Sciatic nerve (tissue), 2 donors: ENCODE measurements at regions not wholly inside any gene's neighbourhood (a gene's known extent, or its start where the extent isn't known, plus 50 kb on each side); places are given as distances from the start of the nearest gene placed in this dataset.

Experiments
- ATAC-seq: fragments of 200-7000 bp; cut with Tn5 transposase; one replicate; pipeline ENCODE4 v1.9.1; 2020; ENCODE audit warnings: mild to moderate bottlenecking, moderate library complexity
- DNase-seq: peaks from one replicate; pipeline ENCODE4 v3.0.0-alpha.2; 2020; ENCODE audit warnings: low spot score
- intact Hi-C: fragments of 100-400 bp; cut with DNase I; formaldehyde crosslinking; loops from one replicate; pipeline ENCODE4 v1.14.2; 2022
- donor health status: DM: no; HTN: no; CAD: no.
- donor health status: DM: no; HTN: no; CAD: no.

DNA sequence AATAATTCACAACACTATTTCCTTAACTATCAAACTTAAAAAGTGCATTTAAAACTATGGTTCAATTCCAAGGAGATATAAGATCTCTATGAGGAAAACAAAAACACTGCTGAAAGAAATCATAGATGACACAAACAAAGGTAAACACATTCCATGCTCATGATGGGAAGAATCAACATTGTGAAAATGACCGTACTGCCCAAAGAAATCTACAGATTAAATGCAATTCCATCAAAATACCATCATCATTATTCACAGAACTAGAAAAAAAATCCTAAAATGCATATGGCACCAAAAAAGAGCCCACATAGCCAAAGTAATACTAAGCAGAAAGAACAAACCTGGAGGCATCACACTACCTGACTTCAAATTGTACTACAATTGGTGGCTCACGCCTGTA, 159.9 kb upstream of the EEPD1 start:
- no peak for ATAC-seq
- intact Hi-C loops: no loop called here
- no peak for DNase-seq

DNA sequence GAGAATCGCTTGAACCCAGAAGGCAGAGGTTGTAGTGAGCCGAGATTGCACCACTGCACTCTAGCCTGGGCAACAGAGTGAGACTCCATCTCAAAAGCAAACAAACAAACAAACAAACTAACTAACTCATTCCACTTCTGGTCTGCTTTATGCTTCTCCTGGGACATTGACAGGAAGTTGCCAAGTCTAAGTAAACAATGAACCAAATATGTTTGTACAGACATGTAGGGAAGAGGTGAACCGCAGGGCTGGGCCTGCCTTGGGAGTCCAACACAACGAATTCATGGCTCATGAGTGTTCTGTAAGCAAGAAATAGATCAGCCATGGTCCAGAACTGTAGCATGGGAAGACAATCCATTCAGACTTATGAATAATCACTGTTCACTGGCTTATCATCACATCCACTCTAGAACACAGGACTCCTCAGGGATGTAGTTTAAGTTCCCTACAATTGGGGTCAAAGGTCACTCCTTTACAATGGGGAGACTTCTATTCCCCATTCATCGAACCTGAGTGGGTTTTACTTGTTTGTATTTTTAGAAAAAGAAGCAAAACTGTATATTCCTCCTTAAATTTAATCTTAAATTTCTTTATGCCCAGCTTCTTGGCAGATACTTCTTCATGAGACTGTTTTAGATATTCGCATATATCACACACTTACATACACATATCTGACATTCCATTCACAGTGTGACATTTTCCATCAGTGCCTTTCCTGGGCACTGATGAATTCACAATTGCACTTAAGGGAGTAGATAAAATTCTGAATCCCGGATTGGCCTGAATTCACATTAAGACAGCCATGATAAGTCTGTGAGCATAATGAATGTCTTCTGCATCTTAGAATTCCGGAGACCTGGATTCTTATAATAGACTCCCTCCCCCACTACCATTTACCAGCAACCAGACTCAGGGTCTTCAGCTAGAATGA, 159.1 kb upstream of the EEPD1 start:
- ATAC-seq (peak; percentile 65), DNase-seq (no peak)
- intact Hi-C loops: no loop called here

DNA sequence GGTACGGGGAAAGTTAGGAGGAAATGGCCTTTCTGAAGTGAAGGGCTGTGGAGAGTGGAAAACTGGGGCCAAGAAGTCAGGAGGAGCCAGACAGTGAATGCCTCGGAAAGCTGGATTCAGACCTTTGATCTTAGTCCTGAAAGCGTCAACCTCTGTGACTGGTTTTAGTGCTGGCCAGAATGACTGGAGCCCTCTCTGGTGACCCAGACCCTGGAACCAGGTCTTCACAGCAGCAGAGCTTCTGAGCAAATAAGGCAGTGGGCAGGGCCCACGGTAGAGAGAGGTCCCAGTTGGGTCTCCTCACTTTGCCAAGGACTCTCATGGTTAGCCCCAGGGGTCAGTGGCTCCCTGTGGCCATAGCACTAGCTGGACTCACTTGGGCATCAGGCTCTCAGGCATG, 157.7 kb upstream of the EEPD1 start:
- intact Hi-C loops: no loop called here
- ATAC-seq: peak; percentile 32

DNA sequence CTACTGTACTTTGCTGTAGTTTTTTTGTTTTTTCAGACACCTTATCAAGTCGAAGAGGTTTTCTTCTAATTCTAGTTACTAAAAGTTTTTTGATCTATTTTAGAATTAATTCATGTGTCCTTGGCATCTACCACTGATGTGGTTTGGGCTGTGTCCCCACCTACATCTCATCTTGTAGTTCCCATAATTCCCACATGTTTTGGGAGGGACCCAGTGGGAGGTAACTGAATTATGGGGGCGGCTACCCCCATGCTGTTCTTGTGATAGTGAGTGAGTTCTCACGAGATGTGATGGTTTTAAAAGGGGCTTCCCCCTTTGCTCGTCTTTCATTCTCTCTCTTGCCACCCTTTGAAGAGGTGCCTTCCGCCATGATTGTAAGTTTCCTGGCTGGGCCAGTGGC, 154.6 kb upstream of the EEPD1 start:
- ATAC-seq: no peak
- no peak for DNase-seq
- intact Hi-C loops: no loop called here

More for the DNA sequence above, 157.7 kb upstream of the EEPD1 start:
- no peak for DNase-seq

DNA sequence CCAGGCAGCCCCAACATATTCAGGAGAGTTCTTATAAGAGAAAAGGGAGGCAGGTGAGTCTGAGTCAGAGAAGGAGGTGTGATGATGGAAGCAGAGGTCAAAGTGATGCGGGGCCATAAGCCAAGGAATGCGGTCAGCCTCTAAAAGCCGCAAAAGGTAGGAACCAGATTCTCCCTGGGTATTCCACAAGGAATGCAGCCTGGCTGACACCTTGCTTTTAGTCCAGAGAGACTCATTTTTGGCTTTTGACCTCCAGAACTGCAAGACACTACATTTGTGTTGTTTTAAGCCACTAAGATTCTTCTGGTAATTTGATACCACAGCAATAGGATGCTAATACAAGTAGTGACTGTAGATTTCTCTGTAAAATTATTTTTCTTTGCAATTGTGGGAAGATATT, 151.5 kb upstream of the EEPD1 start:
- DNase-seq (no peak), ATAC-seq (no peak)
- intact Hi-C loops: no loop called here

DNA sequence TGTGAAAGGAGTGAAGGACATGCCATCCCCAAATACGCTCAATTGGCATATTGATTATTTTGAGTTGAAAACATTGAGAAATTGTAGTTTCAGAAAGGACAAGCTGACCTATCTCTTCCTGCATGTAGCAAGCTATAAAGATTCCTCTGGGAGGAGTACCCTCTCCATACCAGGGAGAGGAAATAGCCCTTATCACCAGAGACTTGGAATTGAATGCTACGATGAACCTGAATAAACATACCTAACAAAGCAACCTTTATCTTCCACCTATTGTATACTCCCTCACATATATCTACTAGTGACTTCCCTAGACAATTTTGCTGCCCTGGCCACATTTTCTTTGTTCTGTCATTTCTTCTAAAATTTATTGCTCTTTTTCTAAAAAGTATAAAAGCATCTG, 150.2 kb upstream of the EEPD1 start:
- DNase-seq: no peak
- intact Hi-C loops: no loop called here

DNA sequence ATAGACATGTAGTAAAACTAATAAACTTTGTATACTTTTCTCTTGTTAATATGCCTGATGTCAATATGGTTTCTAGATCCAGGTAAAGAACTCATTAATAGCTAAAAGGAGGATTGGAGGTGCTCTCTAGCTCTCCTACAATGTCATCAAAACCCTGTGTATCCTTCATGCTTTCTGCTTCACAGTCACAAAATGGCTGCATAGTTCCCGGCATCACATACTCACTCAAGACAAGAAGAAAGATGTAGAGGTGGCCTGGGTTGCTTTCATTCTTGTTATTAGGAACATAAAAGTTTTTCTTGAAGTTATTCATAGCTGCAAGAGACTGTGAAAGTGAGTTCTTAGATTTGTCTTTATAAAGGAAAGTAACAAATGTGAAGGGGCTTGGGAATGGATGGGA, 149.7 kb upstream of the EEPD1 start:
- intact Hi-C loops: no loop called here
- DNase-seq (no peak), ATAC-seq (no peak)

More for the DNA sequence above, 150.2 kb upstream of the EEPD1 start:
- no peak for ATAC-seq

DNA sequence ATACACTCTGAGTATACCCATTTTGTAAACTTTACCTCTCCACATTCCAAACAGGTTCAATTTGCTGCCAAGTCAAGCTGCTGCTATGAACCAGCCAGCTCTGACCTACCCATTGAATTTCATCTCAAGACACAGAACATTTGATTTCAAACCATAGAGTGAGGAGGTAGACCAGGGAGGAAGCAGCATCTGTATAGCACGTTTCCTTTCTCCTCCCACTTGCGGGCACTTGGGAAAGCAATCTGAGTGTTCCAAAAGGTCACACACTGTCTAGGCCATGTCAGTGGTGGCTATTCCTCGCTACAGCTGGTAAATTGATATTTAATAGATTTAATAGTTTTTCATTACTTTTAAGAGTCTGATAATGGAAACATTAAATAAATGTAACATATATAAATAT, 147.8 kb upstream of the EEPD1 start:
- ATAC-seq: no peak
- DNase-seq: no peak
- intact Hi-C loops: no loop called here

DNA sequence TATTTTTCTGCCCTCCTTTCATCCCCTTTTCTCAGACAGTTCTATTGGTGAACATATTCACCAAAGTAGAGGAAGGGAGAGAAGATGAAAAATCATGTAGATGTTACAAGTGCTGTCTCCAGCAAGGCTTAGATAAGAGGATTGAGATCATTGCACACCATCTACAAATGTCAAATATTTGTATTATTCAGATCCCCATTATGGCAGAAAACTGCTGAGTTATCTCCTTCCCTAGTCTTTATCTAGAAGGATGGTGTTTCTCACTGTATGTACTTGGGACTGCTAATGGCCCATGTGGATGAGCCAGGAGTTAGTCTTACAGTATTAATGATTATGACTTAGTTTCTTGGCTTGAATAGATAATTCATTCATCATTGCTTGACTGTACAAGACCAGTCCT, 147.2 kb upstream of the EEPD1 start:
- ATAC-seq (no peak), DNase-seq (no peak)
- intact Hi-C loops: no loop called here

DNA sequence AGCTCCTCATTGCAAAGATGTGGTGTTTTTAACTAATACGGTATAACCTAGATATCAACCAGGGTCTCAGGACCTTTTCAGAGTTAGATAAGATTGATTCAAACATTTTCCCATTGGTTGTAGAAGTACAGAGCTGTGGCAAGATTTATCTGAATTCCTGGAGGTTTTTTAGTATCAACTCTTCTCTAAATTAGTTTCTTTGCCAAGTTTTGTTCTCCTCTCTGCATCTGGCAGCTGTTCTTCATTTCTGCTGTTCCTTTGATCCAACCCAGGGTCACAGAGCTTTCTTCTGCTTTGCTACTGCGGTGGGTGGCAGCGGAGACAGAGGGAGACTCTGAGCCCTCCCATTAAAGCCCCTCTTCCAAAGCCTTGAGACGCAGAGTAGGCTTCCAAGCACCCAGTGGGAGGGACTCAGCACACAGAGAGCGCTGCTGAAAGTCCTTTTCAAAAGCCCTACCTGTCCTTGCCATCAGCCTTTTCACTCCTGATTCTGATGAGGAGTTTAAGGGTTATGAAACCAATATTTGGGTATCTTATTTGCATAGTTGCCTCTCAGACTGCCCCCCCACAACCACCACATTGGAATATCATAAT, 146.3 kb upstream of the EEPD1 start:
- intact Hi-C loops: no loop called here
- ATAC-seq: no peak

DNA sequence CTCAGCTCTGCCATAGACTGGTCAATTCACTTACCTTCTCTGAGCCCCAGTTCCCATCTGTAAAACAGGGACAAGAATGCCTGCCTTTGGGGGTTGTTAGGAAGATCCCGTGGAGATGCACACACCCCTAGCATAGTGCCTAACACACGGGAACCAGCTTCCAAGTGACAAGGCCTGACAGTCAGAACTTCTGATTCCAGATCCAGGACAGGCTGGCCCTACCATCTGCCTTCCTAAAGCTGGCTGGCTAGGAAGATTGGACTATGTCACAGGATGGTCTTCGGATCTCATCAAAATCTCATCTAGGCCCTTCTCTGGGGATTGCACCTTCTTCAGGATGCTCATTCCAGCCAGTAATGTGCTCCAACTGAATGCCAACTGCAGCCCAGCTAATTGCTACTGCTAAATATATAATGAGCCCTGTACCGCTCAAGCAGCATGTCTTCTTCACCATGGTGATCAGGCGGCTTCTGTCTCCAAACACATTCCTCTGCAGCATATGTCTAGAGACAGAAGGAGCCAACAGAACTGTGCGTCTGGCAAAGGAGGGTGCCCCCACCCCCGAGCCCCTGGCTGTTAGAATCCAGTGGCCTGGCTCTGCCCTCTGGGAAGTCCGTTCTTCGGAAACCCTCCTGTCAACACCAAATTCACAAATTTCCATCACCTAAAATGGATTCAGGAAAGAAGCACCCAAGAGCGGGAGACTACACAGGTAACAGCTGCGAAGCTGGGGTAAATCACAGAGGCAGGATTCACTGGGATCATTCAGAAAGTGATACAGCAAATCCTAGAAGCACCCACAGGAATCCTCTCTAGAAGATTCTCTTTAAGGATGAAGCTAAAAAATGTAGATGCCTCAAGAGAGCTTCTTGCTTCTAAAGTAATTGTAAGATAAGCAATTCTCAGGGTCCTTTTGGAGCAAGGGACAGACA, 142.1 kb upstream of the EEPD1 start:
- ATAC-seq (no peak), DNase-seq (no peak)
- intact Hi-C loops: no loop called here

More for the DNA sequence above, 146.3 kb upstream of the EEPD1 start:
- DNase-seq: no peak

DNA sequence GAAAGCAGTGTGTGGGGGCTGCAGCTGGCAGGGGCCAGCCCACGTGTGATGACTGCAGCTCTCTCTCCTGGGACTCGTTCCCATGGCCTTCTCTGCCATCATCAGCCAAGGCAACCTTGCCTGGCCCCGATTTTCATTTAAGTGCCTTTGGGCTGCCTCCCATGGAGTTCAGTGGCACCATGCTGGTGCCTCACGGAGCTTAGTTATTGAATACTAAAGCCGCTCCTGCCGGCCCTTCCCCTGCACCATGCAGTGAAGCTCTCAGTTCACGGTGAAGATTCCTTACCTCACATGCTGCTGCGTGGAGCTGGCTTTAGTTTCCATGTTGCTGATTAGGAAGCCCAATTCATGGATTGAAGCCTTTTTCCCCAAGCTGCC, 141.5 kb upstream of the EEPD1 start:
- DNase-seq: no peak
- ATAC-seq: no peak
- intact Hi-C loops: no loop called here

DNA sequence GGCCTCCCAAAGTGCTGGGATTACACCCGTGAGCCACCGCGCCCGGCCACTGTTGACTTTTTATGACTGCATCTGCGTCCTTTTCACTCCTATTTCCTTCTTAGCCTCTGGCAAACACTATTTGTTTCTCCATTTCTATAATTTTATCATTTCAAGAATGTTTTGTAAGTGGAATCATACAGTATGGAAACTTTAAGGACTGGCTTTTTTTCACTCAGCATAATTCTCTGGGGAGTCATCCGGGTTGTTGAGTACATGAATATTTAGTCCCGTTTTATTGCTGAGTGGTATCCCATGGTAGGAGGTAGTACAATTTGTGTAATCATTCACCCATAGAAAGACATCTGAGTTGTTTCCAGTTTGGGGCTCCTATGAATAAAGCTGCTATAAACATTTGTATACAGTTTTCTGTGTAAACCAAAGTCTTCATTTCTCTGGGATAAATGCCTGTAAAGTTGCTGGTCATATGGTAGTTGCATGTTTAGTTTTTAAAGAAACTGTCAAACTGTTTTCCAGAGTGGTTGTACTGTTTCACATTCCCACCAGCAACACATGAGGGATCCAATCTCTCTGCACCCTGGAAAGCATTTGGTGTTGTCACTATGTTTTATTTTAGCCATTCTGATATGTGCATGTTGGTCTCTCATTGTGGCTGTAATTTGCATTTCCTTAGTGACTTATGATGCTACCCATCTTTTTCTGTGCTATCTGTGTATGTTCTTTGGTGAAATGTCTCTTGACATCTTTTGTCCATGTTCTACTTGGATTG, 139.6 kb upstream of the EEPD1 start:
- DNase-seq: no peak
- no peak for ATAC-seq
- intact Hi-C loops: no loop called here

DNA sequence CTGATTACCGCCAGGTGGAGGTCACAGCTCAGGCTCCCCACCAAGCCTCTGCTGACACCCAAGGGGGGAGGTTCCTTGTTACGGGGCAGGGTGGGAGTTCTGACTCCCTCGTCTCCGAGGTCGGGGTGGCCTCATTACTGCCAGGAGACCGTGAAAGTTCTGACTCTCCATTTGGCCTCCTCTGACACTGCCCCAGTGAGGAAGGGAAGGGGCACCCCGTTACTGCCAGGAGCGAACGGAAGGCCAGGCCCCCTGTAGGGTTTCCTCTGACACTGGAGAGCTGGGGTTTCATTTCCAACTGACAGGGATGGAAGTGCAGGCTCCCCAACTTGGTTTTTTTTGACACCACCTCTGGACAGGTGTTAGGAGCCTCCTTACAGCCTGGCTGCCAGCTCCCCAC, 138.1 kb upstream of the EEPD1 start:
- ATAC-seq (no peak), DNase-seq (no peak)
- intact Hi-C loops: no loop called here

DNA sequence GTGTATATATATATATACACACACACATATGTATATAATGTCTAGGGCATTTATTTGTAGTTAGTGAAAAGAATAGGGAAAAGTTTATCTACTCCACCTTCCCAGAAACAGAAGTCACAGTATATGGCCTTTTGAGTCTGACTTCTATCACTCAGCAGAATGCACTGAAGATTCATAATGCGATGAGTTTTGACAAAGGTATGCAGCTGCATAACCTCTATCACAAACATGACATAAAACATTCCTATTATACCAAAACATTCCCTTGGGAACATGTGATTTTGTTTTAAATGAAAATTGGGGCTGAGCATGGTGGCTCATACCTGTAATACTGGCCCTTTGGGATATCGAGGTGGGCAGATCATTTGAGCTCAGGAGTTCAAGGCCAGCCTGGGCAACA, 137.3 kb upstream of the EEPD1 start:
- ATAC-seq (no peak), DNase-seq (no peak)
- intact Hi-C loops: no loop called here

DNA sequence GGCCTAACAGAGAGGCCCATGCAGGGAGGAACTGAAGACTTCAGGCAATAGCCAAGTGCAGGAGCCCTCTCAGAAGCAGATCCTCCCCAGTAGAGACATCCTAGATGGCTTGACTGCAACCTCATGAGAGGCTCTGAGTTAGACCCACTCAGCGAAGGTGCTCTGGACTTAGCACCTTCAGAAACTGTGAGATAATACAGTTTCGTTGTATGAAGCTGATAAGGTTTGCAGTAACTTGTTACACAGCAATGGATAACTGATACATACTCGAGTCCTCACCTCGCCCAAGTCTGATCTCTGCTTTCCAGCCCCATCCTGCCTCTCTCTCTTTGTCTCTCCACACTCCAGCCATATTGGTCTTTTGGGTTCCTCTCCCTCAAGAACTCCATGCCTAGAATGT, 136.4 kb upstream of the EEPD1 start:
- DNase-seq (no peak), ATAC-seq (no peak)
- intact Hi-C loops: no loop called here

DNA sequence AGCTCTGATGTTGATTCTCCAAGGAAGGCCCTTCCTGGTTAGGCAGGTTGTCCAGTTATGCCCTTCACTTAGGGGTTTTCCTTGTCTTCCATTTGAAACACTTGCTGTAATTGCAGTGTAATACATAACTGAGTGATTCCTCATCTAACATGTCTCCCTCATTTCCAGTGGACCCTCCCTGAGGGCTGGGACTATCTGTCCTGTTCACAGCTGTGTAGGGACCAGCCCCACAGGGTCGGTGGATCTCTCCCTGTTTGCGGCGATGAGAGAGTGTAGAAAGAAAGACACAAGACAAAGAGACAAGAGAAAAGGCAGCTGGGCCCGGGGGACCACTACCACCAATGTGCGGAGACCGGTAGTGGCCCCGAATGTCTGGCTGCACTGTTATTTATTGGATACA, 135.9 kb upstream of the EEPD1 start:
- ATAC-seq (no peak), DNase-seq (no peak)
- intact Hi-C loops: no loop called here

DNA sequence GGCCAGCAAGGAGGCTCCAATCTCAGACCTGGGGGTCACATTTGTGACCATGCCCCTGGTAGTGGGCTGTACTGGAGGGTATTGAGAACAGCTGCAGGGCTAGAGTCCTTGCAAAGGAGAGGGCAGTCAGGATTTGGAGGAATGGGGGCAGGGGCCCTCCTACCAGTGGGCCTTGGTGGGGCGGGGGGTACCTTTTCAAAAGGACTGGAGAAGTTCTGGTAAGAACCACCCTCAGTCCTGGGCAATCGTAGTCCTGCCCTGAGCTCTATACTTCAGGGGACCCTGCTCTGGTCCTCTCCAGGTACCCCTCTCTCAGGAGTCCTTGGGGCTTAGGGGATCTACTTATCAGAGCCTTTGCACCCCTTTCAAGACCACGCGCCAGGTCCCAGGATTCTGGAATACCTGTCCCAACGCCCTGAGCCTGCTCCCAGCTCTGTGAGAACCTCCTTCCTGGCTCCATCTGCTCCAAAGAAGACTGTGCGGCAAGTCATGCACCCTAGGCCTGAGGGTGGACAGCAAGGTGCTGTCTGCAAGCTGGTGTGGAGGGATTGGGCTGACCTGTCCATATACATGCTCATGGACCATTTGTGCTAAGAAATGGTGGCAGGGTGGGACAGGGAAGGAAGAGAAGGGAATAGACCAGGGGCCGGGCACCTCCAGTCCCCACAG, 134.1 kb upstream of the EEPD1 start:
- DNase-seq: no peak
- ATAC-seq: no peak
- intact Hi-C loops: no loop called here

DNA sequence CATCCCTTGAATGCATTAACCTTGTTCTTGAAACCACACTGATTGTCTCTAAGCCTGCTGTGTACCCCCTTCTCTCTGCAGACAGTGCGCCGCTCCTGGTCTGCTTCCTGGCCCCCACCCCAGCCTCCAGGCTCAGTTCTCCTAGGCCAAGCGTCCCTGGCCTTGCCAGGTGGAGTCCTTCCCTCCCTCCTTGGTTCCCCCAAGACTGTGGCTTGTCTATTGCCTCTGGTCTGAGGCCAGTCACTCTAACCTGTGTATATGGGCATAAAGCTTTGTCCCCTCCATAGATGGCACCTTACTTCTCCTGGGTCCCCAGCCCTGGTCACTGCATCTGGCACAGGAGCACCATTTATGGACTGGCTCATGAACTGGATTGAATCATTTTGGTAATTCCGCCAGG, 133.5 kb upstream of the EEPD1 start:
- no peak for ATAC-seq
- no peak for DNase-seq
- intact Hi-C loops: no loop called here
